Keratinocyte (primary cell): ENCODE measurements at regions not wholly inside any gene's neighbourhood (a gene's known extent, or its start where the extent isn't known, plus 50 kb on each side); places are given as distances from the start of the nearest gene placed in this dataset.

Experiments used
- DNase-seq: peaks from one replicate; pipeline ENCODE4 v3.0.0-alpha.2; 2011; ENCODE audit warnings: low read depth, missing footprints, low spot score
- FAIRE-seq: peaks from 2 replicates; lab custom pipeline; 2011; peaks lifted over from hg19 to GRCh38; lab: Jason Lieb, UNC
- H2AFZ ChIP-seq: 2 replicates; pipeline ENCODE4 v1.6.0; 2012; ENCODE audit warnings: low read length, control low read depth, inconsistent platforms; ENCODE audit not compliant: control insufficient read depth
- H3K27ac ChIP-seq: 2 replicates; pipeline ENCODE4 v1.5.1; 2011; ENCODE audit warnings: low read length; ENCODE audit not compliant: control insufficient read depth, insufficient read depth
- H3K27me3 ChIP-seq: 3 replicates; pipeline ENCODE4 v1.6.0; 2011; ENCODE audit warnings: low read length; ENCODE audit not compliant: control insufficient read depth, insufficient read depth; ENCODE audit errors: extremely low read depth
- H3K36me3 ChIP-seq, 2 experiments: 2 replicates in 1 of 2; 3 replicates in 1 of 2; pipeline ENCODE4 v1.5.1; 2011; ENCODE audit warnings: low read length in 2 of 2, mild to moderate bottlenecking in 1 of 2; ENCODE audit not compliant: control insufficient read depth in 2 of 2, insufficient read depth in 2 of 2; ENCODE audit errors: extremely low read depth in 1 of 2
- H3K4me1 ChIP-seq: 3 replicates; pipeline ENCODE4 v1.5.1; 2011; ENCODE audit warnings: low read length; ENCODE audit not compliant: control insufficient read depth, insufficient read depth; ENCODE audit errors: extremely low read depth
- H3K4me2 ChIP-seq: 3 replicates; pipeline ENCODE4 v1.6.0; 2011; ENCODE audit warnings: low read depth, low read length; ENCODE audit not compliant: control insufficient read depth, insufficient read depth; ENCODE audit errors: extremely low read depth
- H3K4me3 ChIP-seq, 3 experiments: fragments of 200-600 bp in 1 of 3; sonication (generic) in 1 of 3; 2 replicates in 2 of 3; 3 replicates in 1 of 3; pipeline ENCODE4 v1.5.1; 2011 to 2016; ENCODE audit warnings: low read length in 3 of 3, mild to moderate bottlenecking in 3 of 3, control low read depth in 2 of 3, inconsistent platforms in 1 of 3, low read depth in 1 of 3, mixed read lengths in 1 of 3, mixed run types in 1 of 3, moderate library complexity in 1 of 3; ENCODE audit not compliant: control insufficient read depth in 2 of 3, insufficient read depth in 2 of 3; ENCODE audit errors: extremely low read depth in 1 of 3
- H3K79me2 ChIP-seq: 2 replicates; pipeline ENCODE4 v1.6.0; 2012; ENCODE audit warnings: low read length; ENCODE audit not compliant: control insufficient read depth, insufficient read depth
- H3K9ac ChIP-seq: 3 replicates; pipeline ENCODE4 v1.6.0; 2011; ENCODE audit warnings: low read length; ENCODE audit not compliant: control insufficient read depth, insufficient read depth; ENCODE audit errors: extremely low read depth
- H3K9me1 ChIP-seq: 3 replicates; pipeline ENCODE4 v1.6.0; 2011; ENCODE audit warnings: low read length; ENCODE audit not compliant: control insufficient read depth, insufficient read depth; ENCODE audit errors: extremely low read depth
- H3K9me3 ChIP-seq: 2 replicates; pipeline ENCODE4 v1.5.1; 2012; ENCODE audit warnings: low read depth, low read length; ENCODE audit not compliant: control insufficient read depth
- H4K20me1 ChIP-seq: 3 replicates; pipeline ENCODE4 v1.6.0; 2011; ENCODE audit warnings: low read length; ENCODE audit not compliant: control insufficient read depth, insufficient read depth; ENCODE audit errors: extremely low read depth
- CTCF ChIP-seq, 3 experiments: IDR thresholded peaks in 1 of 3; conservative IDR thresholded peaks in 1 of 3; optimal IDR thresholded peaks in 1 of 3; 2 replicates in 2 of 3; 3 replicates in 1 of 3; pipeline versions ENCODE3 to v1.5.1; 2011; ENCODE audit warnings: low read length in 3 of 3, mild to moderate bottlenecking in 3 of 3, moderate library complexity in 2 of 3, control low read depth in 1 of 3, inconsistent platforms in 1 of 3; ENCODE audit not compliant: insufficient read depth in 2 of 3; ENCODE audit errors: extremely low read depth in 1 of 3
- EZH2 ChIP-seq: IDR thresholded peaks from one replicate; pipeline ENCODE4 v1.6.1; 2012; ENCODE audit warnings: inconsistent platforms, mild to moderate bottlenecking, low read length, moderate library complexity
- dilution Hi-C: fragments of 300-500 bp; cut with MboI; formaldehyde crosslinking; loops from one replicate; pipeline ENCODE4 v1.7.0; 2020; ENCODE audit warnings: low sequenced_read_pairs; ENCODE audit not compliant: extremely low pct_ligation_motif_present

- dilution Hi-C loops = no loop called here
- Histone ChIP-seq H3K4me3 (no peak overlapping the region), H3K4me1 (no peaks in the 10 kb centered on the region), H2AFZ (no peak overlapping the region), H3K4me2 (no peak overlapping the region), H3K9ac (no peak overlapping the region), H3K27me3 (no peaks in the 10 kb centered on the region), H3K9me3 (no peaks in the 10 kb centered on the region), H3K27ac (no peak overlapping the region), H3K36me3 (no peaks in the 10 kb centered on the region), H4K20me1 (no peaks in the 10 kb centered on the region), H3K9me1 (no peaks in the 10 kb centered on the region), H3K79me2 (no peaks in the 10 kb centered on the region)
- no peak for FAIRE-seq
- TF ChIP-seq CTCF (optimal IDR thresholded peaks at IDR 0.05 in 1 of 3, IDR thresholded peaks at IDR 0.05 in 1 of 3, conservative IDR thresholded peaks at IDR 0.05 in 1 of 3; ENCODE audit: extremely low read depth in 1 of 3, insufficient read depth in 2 of 3, low read length in 3 of 3) (no peak), EZH2 (no peak)
- no peak for DNase-seq
These were observed 185.5 kb upstream of the FGF10 start for GRCh38 chr5:44574678-44575077.

GRCh38 chr5:44568519-44568918, 179.3 kb upstream of the FGF10 start:
- Histone ChIP-seq H3K9me3 (no peaks in the 10 kb centered on the region), H3K79me2 (no peaks in the 10 kb centered on the region), H3K4me3 (no peak overlapping the region), H3K4me1 (no peaks in the 10 kb centered on the region), H3K9me1 (no peaks in the 10 kb centered on the region), H3K27me3 (no peaks in the 10 kb centered on the region), H3K36me3 (no peaks in the 10 kb centered on the region), H3K27ac (no peak overlapping the region), H2AFZ (no peak overlapping the region), H4K20me1 (no peaks in the 10 kb centered on the region), H3K4me2 (no peak overlapping the region), H3K9ac (no peak overlapping the region)
- TF ChIP-seq EZH2 (no peak), CTCF (optimal IDR thresholded peaks at IDR 0.05 in 1 of 3, IDR thresholded peaks at IDR 0.05 in 1 of 3, conservative IDR thresholded peaks at IDR 0.05 in 1 of 3; ENCODE audit: extremely low read depth in 1 of 3, insufficient read depth in 2 of 3, low read length in 3 of 3) (no peak)
- dilution Hi-C loops = no loop called here
- DNase-seq (no peak), FAIRE-seq (no peak)
